B cell (primary cell): ENCODE measurements at regions not wholly inside any gene's neighbourhood (a gene's known extent, or its start where the extent isn't known, plus 50 kb on each side); places are given as distances from the start of the nearest gene placed in this dataset.
"Not testable (repeated sequence)": the region's sequence is repeated elsewhere in the genome, so short reads cannot be mapped to it uniquely, and the experiment has no call there.

Source experiments
- ATAC-seq: fragments of 200-7000 bp; cut with Tn5 transposase; one replicate; pipeline ENCODE4 v1.10.0; 2021; ENCODE audit warnings: low read depth, mild to moderate bottlenecking, moderate number of reproducible peaks, moderate library complexity
- CTCF ChIA-PET: fragments of 350-600 bp; sonication (Branson Sonifier 250); formaldehyde crosslinking; loops from one replicate; lab custom pipeline; 2021; ENCODE audit warnings: antibody characterized with exemption, inconsistent platforms; lab: Charles Lee
- POLR2A ChIA-PET: fragments of 350-600 bp; sonication (Branson Sonifier 250); formaldehyde crosslinking; loops from one replicate; lab custom pipeline; 2021; ENCODE audit warnings: antibody characterized with exemption; lab: Charles Lee
- DNase-seq: peaks from one replicate; pipeline ENCODE4 v3.0.0; 2013
- H2AFZ ChIP-seq: 2 replicates; pipeline ENCODE4 v1.6.1; 2012; ENCODE audit warnings: mild to moderate bottlenecking, low read depth, low read length; ENCODE audit not compliant: insufficient read depth, poor library complexity, severe bottlenecking
- H3K27ac ChIP-seq, 2 donors: 1 replicate in 1 of 2; 2 replicates in 1 of 2; pipeline ENCODE4 v1.5.1; 2012 to 2013; ENCODE audit warnings: low read length in 2 of 2, mild to moderate bottlenecking in 2 of 2, moderate library complexity in 1 of 2
- H3K27me3 ChIP-seq, 4 experiments: fragments of 200-600 bp in 1 of 4; sonication (generic) in 1 of 4; replicated peaks in 1 of 4; 1 replicate in 2 of 4; 2 replicates in 2 of 4; pipeline versions ENCODE4 v1.6.1 to v1.7.0; 2013 to 2016; ENCODE audit warnings: low read length in 3 of 4, mild to moderate bottlenecking in 2 of 4, mixed read lengths in 1 of 4, moderate library complexity in 1 of 4; ENCODE audit not compliant: insufficient read depth in 4 of 4, control insufficient read depth in 3 of 4; ENCODE audit errors: control extremely low read depth in 1 of 4
- H3K36me3 ChIP-seq, 2 experiments: replicated peaks in 1 of 2; 1 replicate in 1 of 2; 2 replicates in 1 of 2; pipeline versions ENCODE4 v1.6.1 to v1.7.1; 2013; ENCODE audit warnings: low read length in 1 of 2; ENCODE audit not compliant: insufficient read depth in 2 of 2, control insufficient read depth in 1 of 2; ENCODE audit errors: control extremely low read depth in 1 of 2, extremely low read depth in 1 of 2
- H3K4me1 ChIP-seq, 2 donors: fragments of 200-600 bp in 1 of 2; sonication (generic) in 1 of 2; 1 replicate in 1 of 2; 2 replicates in 1 of 2; pipeline versions ENCODE4 v1.5.1 to v1.6.1; 2013 to 2017; ENCODE audit warnings: low read length in 2 of 2; ENCODE audit not compliant: control insufficient read depth in 2 of 2, insufficient read depth in 2 of 2
- H3K4me2 ChIP-seq: replicated peaks from 2 replicates; pipeline ENCODE3; 2012; ENCODE audit warnings: mild to moderate bottlenecking, low read depth, low read length; ENCODE audit not compliant: poor library complexity, severe bottlenecking
- H3K4me3 ChIP-seq, 5 experiments: fragments of 200-600 bp in 1 of 5; sonication (generic) in 1 of 5; 1 replicate in 3 of 5; 2 replicates in 2 of 5; pipeline versions ENCODE4 v1.5.1 to v1.7.0; 2011 to 2016; ENCODE audit warnings: low read length in 4 of 5, mild to moderate bottlenecking in 4 of 5, low read depth in 2 of 5, control low read depth in 1 of 5, moderate library complexity in 1 of 5; ENCODE audit not compliant: insufficient read depth in 1 of 5; ENCODE audit errors: control extremely low read depth in 1 of 5, extremely low read depth in 1 of 5
- H3K79me2 ChIP-seq: fragments of 200-600 bp; sonication (generic); one replicate; pipeline ENCODE4 v1.6.0; 2016; ENCODE audit warnings: low read length; ENCODE audit not compliant: control insufficient read depth, insufficient read depth
- H3K9ac ChIP-seq: fragments of 200-600 bp; sonication (generic); 2 replicates; pipeline ENCODE4 v1.6.1; 2017; ENCODE audit warnings: mild to moderate bottlenecking, low read length, moderate library complexity
- H3K9me3 ChIP-seq, 3 donors: one replicate each; pipeline versions ENCODE4 v1.6.1 to v1.7.1; 2013; ENCODE audit warnings: low read length in 2 of 3; ENCODE audit not compliant: control insufficient read depth in 2 of 3, insufficient read depth in 1 of 3; ENCODE audit errors: control extremely low read depth in 1 of 3
- H4K20me1 ChIP-seq: 2 replicates; pipeline ENCODE4 v1.6.0; 2012; ENCODE audit warnings: mild to moderate bottlenecking, low read length; ENCODE audit not compliant: insufficient read depth, control insufficient read depth, poor library complexity, severe bottlenecking
- H3K27ac Mint-ChIP-seq: one replicate; pipeline ENCODE4 v1.8.0; 2021; ENCODE audit warnings: mixed read lengths
- H3K27me3 Mint-ChIP-seq: one replicate; pipeline ENCODE4 v1.8.0; 2021; ENCODE audit warnings: mixed read lengths
- H3K4me1 Mint-ChIP-seq: one replicate; pipeline ENCODE4 v1.8.0; 2021; ENCODE audit warnings: mixed read lengths
- H3K4me3 Mint-ChIP-seq: one replicate; pipeline ENCODE4 v1.8.0; 2021; ENCODE audit warnings: mixed read lengths
- H3K9me3 Mint-ChIP-seq: one replicate; pipeline ENCODE4 v1.8.0; 2022; ENCODE audit warnings: mixed read lengths; ENCODE audit not compliant: insufficient read depth
- EZH2 ChIP-seq: IDR thresholded peaks from 2 replicates; pipeline ENCODE4 v1.6.1; 2012; ENCODE audit warnings: borderline replicate concordance, low read depth, mild to moderate bottlenecking, moderate library complexity, low read length; ENCODE audit not compliant: insufficient read depth, poor library complexity, severe bottlenecking
- WGBS: methylation state at CpG from one replicate; pipeline ENCODE4 v1.1.5; 2013; ENCODE audit warnings: missing lambda C conversion rate; ENCODE audit not compliant: insufficient coverage; 5-methylcytosine and 5-hydroxymethylcytosine counted together
- intact Hi-C: fragments of 100-400 bp; cut with micrococcal nuclease; formaldehyde crosslinking; loops from one replicate; pipeline ENCODE4 v1.10.0; 2022
- TF ChIP-seq, protein P1 (sequence below): fragments of 200-600 bp; IDR thresholded peaks from one replicate; pipeline ENCODE4 v1.8.0; 2022; ENCODE audit warnings: antibody characterized with exemption, mild to moderate bottlenecking

DNA sequence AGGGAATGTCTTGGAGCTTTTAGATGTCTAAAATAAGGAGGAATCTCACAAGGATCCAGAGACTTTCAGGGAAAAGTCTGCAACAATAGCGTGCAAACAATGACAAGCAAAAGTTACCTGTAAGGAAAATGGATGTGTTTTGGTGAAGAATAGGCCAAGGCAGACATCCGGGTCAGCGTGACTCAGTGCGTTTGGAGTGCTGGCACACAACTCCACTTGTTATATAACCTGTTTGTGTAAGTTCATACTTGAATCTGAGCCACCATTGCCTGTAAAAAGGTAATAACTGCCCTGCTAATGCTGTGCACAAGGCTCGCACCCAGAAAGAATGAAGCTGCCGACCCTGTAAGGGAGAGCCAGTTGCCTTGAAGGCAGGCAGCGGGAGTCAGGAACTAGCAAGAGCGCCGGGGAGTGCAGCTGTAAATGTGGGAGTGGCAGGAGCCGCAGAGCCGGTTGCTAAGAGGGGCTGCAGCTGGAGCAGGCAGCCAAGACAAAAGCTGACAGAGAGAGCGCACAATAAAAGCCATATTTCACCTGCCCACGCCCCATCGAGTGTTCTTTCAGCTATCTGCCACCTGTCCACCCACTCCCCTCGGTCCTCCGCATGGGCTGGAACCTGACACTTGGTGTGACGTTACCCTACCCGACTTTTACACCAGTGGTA is 638.5 kb upstream of the MIS18BP1 start:
- Histone ChIP-seq H3K27ac (no peak overlapping the region), H3K4me1 (no peaks in the 10 kb centered on the region), H3K36me3 (no peaks in the 10 kb centered on the region), H2AFZ (no peak overlapping the region), H3K9ac (no peak overlapping the region), H3K79me2 (no peaks in the 10 kb centered on the region), H3K27me3 (no peaks in the 10 kb centered on the region), H3K4me3 (no peak overlapping the region), H3K4me2 (no peak overlapping the region), H4K20me1 (no peaks in the 10 kb centered on the region), H3K9me3 (peaks cover 0 to 4% (median 0%) of the 10 kb centered on the region in 3 donors)
- DNase-seq, result no peak
- Mint-ChIP-seq H3K27me3 (no peaks in the 10 kb centered on the region), H3K4me1 (no peaks in the 10 kb centered on the region), H3K27ac (no peak overlapping the region), H3K9me3 (peaks cover 4% of the 10 kb centered on the region), H3K4me3 (no peak overlapping the region)
- CTCF ChIA-PET, result no interaction called here
- POLR2A ChIA-PET, result no interaction called here
- no peak for ATAC-seq
- TF ChIP-seq EZH2, result no peak
- TF ChIP-seq, protein P1, sequence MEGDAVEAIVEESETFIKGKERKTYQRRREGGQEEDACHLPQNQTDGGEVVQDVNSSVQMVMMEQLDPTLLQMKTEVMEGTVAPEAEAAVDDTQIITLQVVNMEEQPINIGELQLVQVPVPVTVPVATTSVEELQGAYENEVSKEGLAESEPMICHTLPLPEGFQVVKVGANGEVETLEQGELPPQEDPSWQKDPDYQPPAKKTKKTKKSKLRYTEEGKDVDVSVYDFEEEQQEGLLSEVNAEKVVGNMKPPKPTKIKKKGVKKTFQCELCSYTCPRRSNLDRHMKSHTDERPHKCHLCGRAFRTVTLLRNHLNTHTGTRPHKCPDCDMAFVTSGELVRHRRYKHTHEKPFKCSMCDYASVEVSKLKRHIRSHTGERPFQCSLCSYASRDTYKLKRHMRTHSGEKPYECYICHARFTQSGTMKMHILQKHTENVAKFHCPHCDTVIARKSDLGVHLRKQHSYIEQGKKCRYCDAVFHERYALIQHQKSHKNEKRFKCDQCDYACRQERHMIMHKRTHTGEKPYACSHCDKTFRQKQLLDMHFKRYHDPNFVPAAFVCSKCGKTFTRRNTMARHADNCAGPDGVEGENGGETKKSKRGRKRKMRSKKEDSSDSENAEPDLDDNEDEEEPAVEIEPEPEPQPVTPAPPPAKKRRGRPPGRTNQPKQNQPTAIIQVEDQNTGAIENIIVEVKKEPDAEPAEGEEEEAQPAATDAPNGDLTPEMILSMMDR, result no peak
- WGBS, result 90% methylated on average over 14 of the region's 18 CpGs
- intact Hi-C loops, result no loop called here

DNA sequence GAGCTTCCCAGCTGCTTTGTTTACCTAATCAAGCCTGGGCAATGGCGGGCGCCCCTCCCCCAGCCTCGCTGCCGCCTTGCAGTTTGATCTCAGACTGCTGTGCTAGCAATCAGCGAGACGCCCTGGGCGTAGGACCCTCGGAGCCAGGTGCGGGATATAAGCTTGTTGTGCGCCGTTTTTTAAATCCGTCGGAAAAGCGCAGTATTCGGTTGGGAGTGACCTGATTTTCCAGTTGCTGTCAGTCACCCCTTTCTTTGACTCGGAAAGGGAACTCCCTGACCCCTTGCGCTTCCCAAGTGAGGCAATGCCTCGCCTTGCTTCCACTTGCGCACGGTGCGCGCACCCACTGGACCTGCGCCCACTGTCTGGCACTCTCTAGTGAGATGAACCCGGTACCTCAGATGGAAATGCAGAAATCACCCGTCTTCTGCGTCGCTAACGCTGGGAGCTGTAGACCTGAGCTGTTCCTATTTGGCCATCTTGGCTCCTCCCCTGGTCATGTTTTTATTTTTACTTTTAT is 635.8 kb upstream of the MIS18BP1 start:
- H3K4me1 Mint-ChIP-seq, CTCF ChIA-PET, DNase-seq, H3K79me2 ChIP-seq, ATAC-seq, H4K20me1 ChIP-seq, H3K9ac ChIP-seq, H3K9me3 Mint-ChIP-seq, intact Hi-C loops, H3K36me3 ChIP-seq, H3K4me1 ChIP-seq, POLR2A ChIA-PET, H2AFZ ChIP-seq, H3K9me3 ChIP-seq, H3K27me3 Mint-ChIP-seq, H3K27me3 ChIP-seq, H3K27ac ChIP-seq, H3K4me3 ChIP-seq, H3K4me2 ChIP-seq, H3K4me3 Mint-ChIP-seq, H3K27ac Mint-ChIP-seq: not testable (repeated sequence)
- 88% methylated on average over 25 of the region's 28 CpGs for WGBS
